Neuronal stem cell (in vitro differentiated cells): ENCODE measurements at regions not wholly inside any gene's neighbourhood (a gene's known extent, or its start where the extent isn't known, plus 50 kb on each side); places are given as distances from the start of the nearest gene placed in this dataset.

ENCODE experiments used
- DNase-seq: peaks from one replicate; pipeline ENCODE4 v3.0.0-alpha.2; 2013; ENCODE audit warnings: low spot score
- H2AFZ ChIP-seq: one replicate; pipeline ENCODE4 v1.6.1; 2013; ENCODE audit warnings: mild to moderate bottlenecking, low read length, inconsistent platforms
- H2AK5ac ChIP-seq: 2 replicates; pipeline ENCODE4 v1.6.1; 2013; ENCODE audit warnings: low read depth, mild to moderate bottlenecking, inconsistent platforms, low read length, moderate library complexity, mixed read lengths
- H2BK120ac ChIP-seq: 2 replicates; pipeline ENCODE4 v1.6.1; 2013; ENCODE audit warnings: low read depth, mild to moderate bottlenecking, inconsistent platforms, low read length, moderate library complexity, mixed read lengths
- H2BK12ac ChIP-seq: one replicate; pipeline ENCODE4 v1.6.1; 2013; ENCODE audit warnings: low read length, inconsistent platforms
- H2BK15ac ChIP-seq: 2 replicates; pipeline ENCODE4 v1.6.1; 2013; ENCODE audit warnings: mild to moderate bottlenecking, low read length, inconsistent platforms, mixed read lengths
- H2BK5ac ChIP-seq: one replicate; pipeline ENCODE4 v1.6.1; 2013; ENCODE audit warnings: inconsistent platforms, mild to moderate bottlenecking, low read length, moderate library complexity
- H3K14ac ChIP-seq: one replicate; pipeline ENCODE4 v1.6.1; 2013; ENCODE audit warnings: low read length, inconsistent platforms
- H3K18ac ChIP-seq: 2 replicates; pipeline ENCODE4 v1.6.1; 2013; ENCODE audit warnings: low read length, inconsistent platforms
- H3K23ac ChIP-seq: 2 replicates; pipeline ENCODE4 v1.6.1; 2013; ENCODE audit warnings: low read depth, mild to moderate bottlenecking, mixed read lengths, low read length, inconsistent platforms; ENCODE audit not compliant: poor library complexity
- H3K27ac ChIP-seq: replicated peaks from 3 replicates; pipeline ENCODE4 v1.5.1; 2013; ENCODE audit warnings: low read length, inconsistent platforms
- H3K27me3 ChIP-seq, 3 experiments: 2 replicates each; pipeline ENCODE4 v1.6.1; 2013; ENCODE audit warnings: low read length in 3 of 3, mild to moderate bottlenecking in 2 of 3, inconsistent platforms in 1 of 3, low read depth in 1 of 3, mixed read lengths in 1 of 3, moderate library complexity in 1 of 3; ENCODE audit not compliant: control insufficient read depth in 3 of 3, insufficient read depth in 3 of 3
- H3K36me3 ChIP-seq, 2 donors: replicated peaks in 1 of 2; 2 replicates each; pipeline ENCODE4 v1.6.1; 2013; ENCODE audit warnings: low read length in 2 of 2; ENCODE audit not compliant: control insufficient read depth in 2 of 2, insufficient read depth in 2 of 2
- H3K4ac ChIP-seq: 2 replicates; pipeline ENCODE4 v1.6.1; 2013; ENCODE audit warnings: inconsistent platforms, mild to moderate bottlenecking, low read length, moderate library complexity
- H3K4me1 ChIP-seq, 2 donors: 1 replicate in 1 of 2; 2 replicates in 1 of 2; pipeline ENCODE4 v1.6.1; 2013; ENCODE audit warnings: low read length in 2 of 2, low read depth in 1 of 2; ENCODE audit not compliant: control insufficient read depth in 2 of 2, insufficient read depth in 1 of 2
- H3K4me2 ChIP-seq: one replicate; pipeline ENCODE4 v1.6.1; 2013; ENCODE audit warnings: mild to moderate bottlenecking, low read length, inconsistent platforms; ENCODE audit not compliant: insufficient read depth, poor library complexity, severe bottlenecking
- H3K4me3 ChIP-seq, 2 donors: 2 replicates each; pipeline ENCODE4 v1.5.1; 2013; ENCODE audit warnings: low read length in 2 of 2, mild to moderate bottlenecking in 2 of 2, inconsistent platforms in 1 of 2, moderate library complexity in 1 of 2
- H3K79me1 ChIP-seq: one replicate; pipeline ENCODE4 v1.6.1; 2013; ENCODE audit warnings: low read depth, mild to moderate bottlenecking, inconsistent platforms, low read length, moderate library complexity
- H3K9ac ChIP-seq: one replicate; pipeline ENCODE4 v1.6.1; 2013; ENCODE audit warnings: mild to moderate bottlenecking, low read depth, low read length, inconsistent platforms; ENCODE audit not compliant: poor library complexity
- H3K9me3 ChIP-seq, 2 donors: replicated peaks in 1 of 2; 2 replicates each; pipeline versions ENCODE3 to v1.6.1; 2013; ENCODE audit warnings: low read length in 2 of 2, mild to moderate bottlenecking in 2 of 2, inconsistent platforms in 1 of 2, low read depth in 1 of 2, mixed read lengths in 1 of 2, moderate library complexity in 1 of 2; ENCODE audit not compliant: control insufficient read depth in 2 of 2, insufficient read depth in 1 of 2
- H4K8ac ChIP-seq: one replicate; pipeline ENCODE4 v1.6.1; 2013; ENCODE audit warnings: low read depth, mild to moderate bottlenecking, inconsistent platforms, low read length, moderate library complexity
- H4K91ac ChIP-seq: one replicate; pipeline ENCODE4 v1.6.1; 2013; ENCODE audit warnings: low read length, low read depth, mild to moderate bottlenecking, inconsistent platforms; ENCODE audit not compliant: poor library complexity
- WGBS, 2 donors: extraction: QIAGEN DNeasy Blood & Tissue Kit; methylation state at CpG; one replicate each; pipeline ENCODE4 v1.1.7; 2013; ENCODE audit warnings: missing lambda C conversion rate in 2 of 2, mixed read lengths in 1 of 2; ENCODE audit not compliant: insufficient read length in 2 of 2, insufficient replicate concordance in 1 of 2; ENCODE audit errors: extremely low coverage in 2 of 2; 5-methylcytosine and 5-hydroxymethylcytosine counted together

- no peak overlapping the region for H3K14ac ChIP-seq
- no CpG with 5 or more reads among the region's 3 CpGs for WGBS, 2 donors
- no peaks in the 10 kb centered on the region for H3K79me1 ChIP-seq
- H3K27ac ChIP-seq = no peak overlapping the region
- no peak overlapping the region for H3K18ac ChIP-seq
- no peak overlapping the region for H3K23ac ChIP-seq
- DNase-seq = no peak
- no peak overlapping the region for H4K8ac ChIP-seq
- peaks cover 0 to 1% of the 10 kb centered on the region in 2 donors for H3K4me1 ChIP-seq
- no peak overlapping the region for H2BK5ac ChIP-seq
- no peak overlapping the region for H3K9ac ChIP-seq
- no peak overlapping the region for H3K4me2 ChIP-seq
- no peaks in the 10 kb centered on the region for H3K36me3 ChIP-seq
- peaks cover 0 to 4% (median 0%) of the 10 kb centered on the region in 3 experiments for H3K27me3 ChIP-seq
- no peak overlapping the region for H3K4ac ChIP-seq
- no peak overlapping the region for H2BK15ac ChIP-seq
- no peaks in the 10 kb centered on the region for H3K9me3 ChIP-seq
- H2AK5ac ChIP-seq = no peak overlapping the region
- no peak overlapping the region for H3K4me3 ChIP-seq
- H2AFZ ChIP-seq = no peak overlapping the region
- H2BK120ac ChIP-seq = no peak overlapping the region
- H4K91ac ChIP-seq = no peak overlapping the region
- no peak overlapping the region for H2BK12ac ChIP-seq
Observed at GRCh38 chr13:29681864-29682263, 86.4 kb upstream of the SLC7A1 start.

- no peak for DNase-seq
- Histone ChIP-seq H3K36me3 (no peaks in the 10 kb centered on the region), H4K8ac (no peak overlapping the region), H3K4ac (no peak overlapping the region), H3K4me2 (no peak overlapping the region), H2BK120ac (no peak overlapping the region), H3K27me3 (no peaks in the 10 kb centered on the region), H3K79me1 (no peaks in the 10 kb centered on the region), H2BK15ac (no peak overlapping the region), H3K4me3 (no peak overlapping the region), H2AFZ (no peak overlapping the region), H3K27ac (no peak overlapping the region), H2BK12ac (no peak overlapping the region), H3K4me1 (peaks cover 0 to 4% of the 10 kb centered on the region in 2 donors), H3K14ac (no peak overlapping the region), H3K18ac (no peak overlapping the region), H2BK5ac (no peak overlapping the region), H3K9ac (no peak overlapping the region), H3K9me3 (no peaks in the 10 kb centered on the region), H3K23ac (no peak overlapping the region), H4K91ac (no peak overlapping the region), H2AK5ac (no peak overlapping the region)
- no CpG with 5 or more reads among the region's 9 CpGs for WGBS, 2 donors
Observed at GRCh38 chr13:29679396-29680053, 84.0 kb upstream of the SLC7A1 start.

- Histone ChIP-seq H2BK15ac (no peak overlapping the region), H3K27me3 (no peaks in the 10 kb centered on the region), H2BK12ac (no peak overlapping the region), H3K79me1 (no peaks in the 10 kb centered on the region), H3K4me2 (no peak overlapping the region), H4K8ac (no peak overlapping the region), H4K91ac (no peak overlapping the region), H3K14ac (no peak overlapping the region), H3K18ac (no peak overlapping the region), H3K9ac (no peak overlapping the region), H3K4ac (no peak overlapping the region), H3K36me3 (no peaks in the 10 kb centered on the region), H3K4me3 (no peak overlapping the region), H2BK5ac (no peak overlapping the region), H3K4me1 (peaks cover 0 to 4% of the 10 kb centered on the region in 2 donors), H2AFZ (no peak overlapping the region), H3K9me3 (no peaks in the 10 kb centered on the region), H2BK120ac (no peak overlapping the region), H2AK5ac (no peak overlapping the region), H3K23ac (no peak overlapping the region), H3K27ac (no peak overlapping the region)
- DNase-seq = no peak
- no CpG with 5 or more reads among the region's 5 CpGs for WGBS, 2 donors
Observed at GRCh38 chr13:29677627-29678026, 82.1 kb upstream of the SLC7A1 start.

GRCh38 chr13:29676941-29677452 is 81.5 kb upstream of the SLC7A1 start:
- Histone ChIP-seq H2BK5ac (no peak overlapping the region), H2AK5ac (no peak overlapping the region), H3K27ac (no peak overlapping the region), H3K4me1 (peaks cover 0 to 4% of the 10 kb centered on the region in 2 donors), H3K79me1 (no peaks in the 10 kb centered on the region), H3K18ac (no peak overlapping the region), H4K91ac (no peak overlapping the region), H2BK120ac (no peak overlapping the region), H3K27me3 (no peaks in the 10 kb centered on the region), H2BK12ac (no peak overlapping the region), H3K4me3 (no peak overlapping the region), H4K8ac (no peak overlapping the region), H3K36me3 (no peaks in the 10 kb centered on the region), H3K4me2 (no peak overlapping the region), H2BK15ac (no peak overlapping the region), H3K14ac (no peak overlapping the region), H3K4ac (no peak overlapping the region), H3K9ac (no peak overlapping the region), H3K23ac (no peak overlapping the region), H3K9me3 (no peaks in the 10 kb centered on the region), H2AFZ (no peak overlapping the region)
- no peak for DNase-seq
- WGBS, 2 donors = no CpG with 5 or more reads among the region's 9 CpGs
